HG03342 (cell line): ENCODE measurements at regions not wholly inside any gene's neighbourhood (a gene's known extent, or its start where the extent isn't known, plus 50 kb on each side); places are given as distances from the start of the nearest gene placed in this dataset.

Source experiments
- ATAC-seq: cut with Tn5 transposase; IDR thresholded peaks from one replicate; pipeline ENCODE4 v1.9.1; 2021; ENCODE audit warnings: mild to moderate bottlenecking, moderate library complexity; ENCODE audit not compliant: unreplicated experiment

- ATAC-seq = no peak
Measured at GRCh38 chr16:65991149-65991701, 375.3 kb upstream of the CDH5 start.

GRCh38 chr16:65989861-65990604 lies 376.5 kb upstream of the CDH5 start:
- no peak for ATAC-seq

GRCh38 chr16:65988024-65988595 lies 378.4 kb upstream of the CDH5 start:
- no peak for ATAC-seq

- no peak for ATAC-seq
Measured at GRCh38 chr16:65984296-65984695, 382.2 kb upstream of the CDH5 start.

GRCh38 chr16:65981057-65981456 lies 385.4 kb upstream of the CDH5 start:
- no peak for ATAC-seq

GRCh38 chr16:65975049-65975708 lies 391.3 kb upstream of the CDH5 start:
- ATAC-seq = no peak

- no peak for ATAC-seq
Measured at GRCh38 chr16:65967376-65967775, 399.1 kb upstream of the CDH5 start.

GRCh38 chr16:65965628-65966027 lies 400.9 kb upstream of the CDH5 start:
- no peak for ATAC-seq

GRCh38 chr16:65964752-65965151 lies 401.7 kb upstream of the CDH5 start:
- ATAC-seq = no peak

- ATAC-seq = no peak
Measured at GRCh38 chr16:65961476-65962143, 404.9 kb upstream of the CDH5 start.

- ATAC-seq = no peak
Measured at GRCh38 chr16:65959983-65960382, 406.5 kb upstream of the CDH5 start.

- no peak for ATAC-seq
Measured at GRCh38 chr16:65958086-65958485, 408.4 kb upstream of the CDH5 start.

- no peak for ATAC-seq
Measured at GRCh38 chr16:65956100-65956499, 410.4 kb upstream of the CDH5 start.

- no peak for ATAC-seq
Measured at GRCh38 chr16:65954446-65954845, 412.0 kb upstream of the CDH5 start.

GRCh38 chr16:65950211-65950610 lies 416.3 kb upstream of the CDH5 start:
- no peak for ATAC-seq

GRCh38 chr16:65948361-65948760 lies 418.1 kb upstream of the CDH5 start:
- no peak for ATAC-seq

- no peak for ATAC-seq
Measured at GRCh38 chr16:65947951-65948350, 418.5 kb upstream of the CDH5 start.

- ATAC-seq = no peak
Measured at GRCh38 chr16:65945493-65945892, 421.0 kb upstream of the CDH5 start.

GRCh38 chr16:65944361-65944760 lies 422.1 kb upstream of the CDH5 start:
- no peak for ATAC-seq

GRCh38 chr16:65940711-65941110 lies 425.8 kb upstream of the CDH5 start:
- no peak for ATAC-seq

- no peak for ATAC-seq
Measured at GRCh38 chr16:65938083-65938482, 428.4 kb upstream of the CDH5 start.
